Epithelial cell of proximal tubule (primary cell): ENCODE measurements at regions not wholly inside any gene's neighbourhood (a gene's known extent, or its start where the extent isn't known, plus 50 kb on each side); places are given as distances from the start of the nearest gene placed in this dataset.
"Not testable (repeated sequence)": the region's sequence is repeated elsewhere in the genome, so short reads cannot be mapped to it uniquely, and the experiment has no call there.

Source experiments
- DNase-seq: peaks from one replicate; pipeline ENCODE4 v3.0.0-alpha.2; 2011; ENCODE audit warnings: low read depth
- H3K4me3 ChIP-seq: 2 replicates; pipeline ENCODE4 v1.5.1; 2011; ENCODE audit warnings: low read depth, mild to moderate bottlenecking, low read length
- CTCF ChIP-seq: conservative IDR thresholded peaks from 2 replicates; pipeline ENCODE4 v1.5.1; 2012; ENCODE audit warnings: low read depth, mild to moderate bottlenecking, low read length

GRCh38 chr14:53626761-53627160, 329.9 kb downstream of the BMP4 start:
- DNase-seq = no peak
- H3K4me3 ChIP-seq = no peak overlapping the region
- no peak for TF ChIP-seq CTCF

DNA sequence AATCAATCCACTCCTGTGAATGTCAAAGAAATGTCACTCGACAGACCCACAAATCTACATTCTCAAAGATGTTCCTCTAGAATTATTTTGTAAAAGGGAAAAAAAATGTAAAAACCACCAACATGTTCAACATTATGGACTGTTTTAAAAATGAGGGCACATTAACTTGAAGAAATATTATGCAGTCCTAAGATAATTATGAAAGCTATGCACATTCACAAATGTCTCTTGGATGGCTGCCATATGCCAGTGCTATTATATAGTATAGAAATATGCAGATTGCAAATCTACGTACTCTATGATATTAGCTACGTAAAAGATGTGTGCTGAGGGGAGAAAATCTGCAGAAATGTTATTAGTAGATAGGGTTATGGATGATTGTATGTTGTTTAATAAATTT, 334.2 kb downstream of the BMP4 start:
- no peak for TF ChIP-seq CTCF

GRCh38 chr14:53621921-53622320, 334.7 kb downstream of the BMP4 start:
- DNase-seq = no peak
- no peak overlapping the region for H3K4me3 ChIP-seq
- TF ChIP-seq CTCF = no peak

More for the DNA sequence above, 334.2 kb downstream of the BMP4 start:
- DNase-seq = no peak
- no peak overlapping the region for H3K4me3 ChIP-seq

- H3K4me3 ChIP-seq = no peak overlapping the region
- no peak for TF ChIP-seq CTCF
- DNase-seq = no peak
These were observed 335.2 kb downstream of the BMP4 start for GRCh38 chr14:53621433-53621832.

DNA sequence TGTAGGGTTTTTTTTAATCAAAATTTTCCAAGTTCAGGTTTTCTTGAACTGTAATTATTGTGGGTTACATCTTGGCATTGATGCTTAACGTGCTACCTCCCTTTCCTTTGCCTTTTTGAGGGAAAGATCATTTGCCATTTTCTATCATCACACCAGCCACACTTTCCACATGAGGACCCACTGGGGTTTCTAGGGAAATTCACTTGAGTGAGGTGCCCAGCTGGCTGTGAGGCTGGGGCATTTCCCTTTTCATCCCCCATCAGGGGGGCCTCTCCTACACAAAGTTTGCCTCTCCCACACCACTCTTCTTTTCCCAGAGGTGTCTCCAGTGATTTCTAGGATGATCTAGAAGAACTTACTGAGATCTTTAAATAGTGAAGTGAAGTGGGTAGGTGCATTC, 335.7 kb downstream of the BMP4 start:
- no peak for TF ChIP-seq CTCF
- DNase-seq = no peak
- H3K4me3 ChIP-seq = no peak overlapping the region

GRCh38 chr14:53620317-53620716, 336.3 kb downstream of the BMP4 start:
- peak; percentile 66 for DNase-seq
- no peak overlapping the region for H3K4me3 ChIP-seq
- no peak for TF ChIP-seq CTCF

GRCh38 chr14:53619691-53620231, 336.9 kb downstream of the BMP4 start:
- peak; percentile 36 for DNase-seq
- TF ChIP-seq CTCF = no peak

DNA sequence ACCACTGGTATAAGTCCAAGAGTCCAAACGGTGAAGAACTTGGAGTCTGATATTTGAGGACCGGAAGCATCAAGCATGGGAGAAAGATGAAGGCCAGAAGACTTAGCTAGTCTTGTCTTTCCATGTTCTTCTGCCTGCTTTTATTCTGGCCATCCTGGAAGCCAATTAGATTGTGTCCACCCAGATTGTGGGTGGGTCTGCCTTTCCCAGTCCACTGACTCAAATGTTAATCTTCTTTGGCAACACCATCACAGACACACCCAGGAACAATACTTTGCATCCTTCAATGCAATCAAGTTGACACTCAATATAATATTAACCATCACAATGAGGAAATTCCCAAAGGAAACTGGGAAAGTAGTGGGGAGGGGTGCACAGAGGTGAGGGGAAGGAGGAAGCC, 340.1 kb downstream of the BMP4 start:
- not testable (repeated sequence) for DNase-seq

More at GRCh38 chr14:53619691-53620231, 336.9 kb downstream of the BMP4 start:
- H3K4me3 ChIP-seq = no peak overlapping the region

More for the DNA sequence above, 340.1 kb downstream of the BMP4 start:
- not testable (repeated sequence) for H3K4me3 ChIP-seq
